Skeletal muscle tissue (tissue), 3 donors: ENCODE measurements at regions not wholly inside any gene's neighbourhood (a gene's known extent, or its start where the extent isn't known, plus 50 kb on each side); places are given as distances from the start of the nearest gene placed in this dataset.
"Not testable (repeated sequence)": the region's sequence is repeated elsewhere in the genome, so short reads cannot be mapped to it uniquely, and the experiment has no call there.

Source experiments
- H3K27ac ChIP-seq: one replicate; pipeline ENCODE4 v1.7.0; 2013; ENCODE audit warnings: mild to moderate bottlenecking, low read depth, low read length, inconsistent platforms
- H3K27me3 ChIP-seq, 3 donors: one replicate each; pipeline ENCODE4 v1.7.0; 2013; ENCODE audit warnings: low read length in 3 of 3; ENCODE audit not compliant: control insufficient read depth in 3 of 3, insufficient read depth in 3 of 3
- H3K36me3 ChIP-seq, 3 donors: one replicate each; pipeline ENCODE4 v1.7.0; 2013; ENCODE audit warnings: low read length in 3 of 3; ENCODE audit not compliant: control insufficient read depth in 3 of 3, insufficient read depth in 3 of 3
- H3K4me1 ChIP-seq, 3 donors: one replicate each; pipeline ENCODE4 v1.7.0; 2013; ENCODE audit warnings: low read length in 3 of 3, mild to moderate bottlenecking in 3 of 3; ENCODE audit not compliant: control insufficient read depth in 3 of 3, insufficient read depth in 3 of 3
- H3K4me3 ChIP-seq, 3 donors: one replicate each; pipeline ENCODE4 v1.7.0; 2013; ENCODE audit warnings: low read length in 3 of 3
- H3K9ac ChIP-seq, 3 donors: one replicate each; pipeline ENCODE4 v1.7.0; 2013; ENCODE audit warnings: low read length in 3 of 3, mild to moderate bottlenecking in 3 of 3, moderate library complexity in 2 of 3, low read depth in 1 of 3
- H3K9me3 ChIP-seq, 3 donors: one replicate each; pipeline ENCODE4 v1.7.0; 2013; ENCODE audit warnings: low read length in 3 of 3; ENCODE audit not compliant: control insufficient read depth in 3 of 3
- donor health status: Osteomylitis.

GRCh38 chr3:29022976-29023375 is 257.9 kb upstream of the RBMS3 start:
- H3K27ac ChIP-seq = no peak overlapping the region
- no peaks in the 10 kb centered on the region for H3K36me3 ChIP-seq
- H3K4me1 ChIP-seq = no peaks in the 10 kb centered on the region
- H3K27me3 ChIP-seq = no peaks in the 10 kb centered on the region
- H3K9me3 ChIP-seq = no peaks in the 10 kb centered on the region
- no peak overlapping the region for H3K4me3 ChIP-seq
- H3K9ac ChIP-seq = no peak overlapping the region

- Histone ChIP-seq H3K4me3 (no peak overlapping the region), H3K9me3 (no peaks in the 10 kb centered on the region), H3K9ac (no peak overlapping the region), H3K4me1 (no peaks in the 10 kb centered on the region), H3K27me3 (no peaks in the 10 kb centered on the region), H3K27ac (no peak overlapping the region), H3K36me3 (no peaks in the 10 kb centered on the region)
These were observed 254.6 kb upstream of the RBMS3 start for GRCh38 chr3:29026286-29026685.

- Histone ChIP-seq H3K4me1 (no peaks in the 10 kb centered on the region), H3K36me3 (no peaks in the 10 kb centered on the region), H3K9me3 (no peaks in the 10 kb centered on the region), H3K9ac (no peak overlapping the region), H3K27ac (no peak overlapping the region), H3K27me3 (no peaks in the 10 kb centered on the region), H3K4me3 (no peak overlapping the region)
These were observed 253.9 kb upstream of the RBMS3 start for GRCh38 chr3:29026959-29027358.

GRCh38 chr3:29031175-29031574 is 249.7 kb upstream of the RBMS3 start:
- H3K4me3 ChIP-seq, H3K27me3 ChIP-seq, H3K36me3 ChIP-seq, H3K9ac ChIP-seq, H3K27ac ChIP-seq, H3K9me3 ChIP-seq, H3K4me1 ChIP-seq: not testable (repeated sequence)

GRCh38 chr3:29033511-29033910 is 247.4 kb upstream of the RBMS3 start:
- Histone ChIP-seq H3K9me3 (no peaks in the 10 kb centered on the region), H3K4me1 (no peaks in the 10 kb centered on the region), H3K27ac (no peak overlapping the region), H3K36me3 (no peaks in the 10 kb centered on the region), H3K27me3 (no peaks in the 10 kb centered on the region), H3K9ac (no peak overlapping the region), H3K4me3 (no peak overlapping the region)

- H3K4me3 ChIP-seq = no peak overlapping the region
- H3K9me3 ChIP-seq = no peaks in the 10 kb centered on the region
- H3K27ac ChIP-seq = no peak overlapping the region
- H3K36me3 ChIP-seq = no peaks in the 10 kb centered on the region
- H3K9ac ChIP-seq = no peak overlapping the region
- no peaks in the 10 kb centered on the region for H3K4me1 ChIP-seq
- H3K27me3 ChIP-seq = no peaks in the 10 kb centered on the region
These were observed 230.7 kb upstream of the RBMS3 start for GRCh38 chr3:29050155-29050554.

- Histone ChIP-seq H3K27me3 (no peaks in the 10 kb centered on the region), H3K9me3 (no peaks in the 10 kb centered on the region), H3K9ac (no peak overlapping the region), H3K4me3 (no peak overlapping the region), H3K36me3 (no peaks in the 10 kb centered on the region), H3K27ac (no peak overlapping the region), H3K4me1 (no peaks in the 10 kb centered on the region)
These were observed 223.5 kb upstream of the RBMS3 start for GRCh38 chr3:29057326-29057725.

GRCh38 chr3:29064085-29064484 is 216.8 kb upstream of the RBMS3 start:
- H3K36me3 ChIP-seq = no peaks in the 10 kb centered on the region
- H3K9me3 ChIP-seq = no peaks in the 10 kb centered on the region
- no peak overlapping the region for H3K9ac ChIP-seq
- peaks cover 4 to 6% (median 5%) of the 10 kb centered on the region in 3 donors for H3K4me1 ChIP-seq
- H3K27ac ChIP-seq = no peak overlapping the region
- H3K4me3 ChIP-seq = no peak overlapping the region
- no peaks in the 10 kb centered on the region for H3K27me3 ChIP-seq

- Histone ChIP-seq H3K36me3 (no peaks in the 10 kb centered on the region), H3K9ac (no peak overlapping the region), H3K27me3 (no peaks in the 10 kb centered on the region), H3K27ac (peak overlapping the region; percentile 48), H3K4me1 (peaks cover 4 to 6% (median 5%) of the 10 kb centered on the region in 3 donors), H3K9me3 (no peaks in the 10 kb centered on the region), H3K4me3 (peak overlapping the region in 2 of 3 donors; percentile 7 to 24)
These were observed 215.6 kb upstream of the RBMS3 start for GRCh38 chr3:29065211-29065785.

GRCh38 chr3:29067007-29067406 is 213.9 kb upstream of the RBMS3 start:
- Histone ChIP-seq H3K4me3 (no peak overlapping the region), H3K27ac (no peak overlapping the region), H3K4me1 (peaks cover 4 to 6% (median 5%) of the 10 kb centered on the region in 3 donors), H3K27me3 (no peaks in the 10 kb centered on the region), H3K9me3 (no peaks in the 10 kb centered on the region), H3K36me3 (no peaks in the 10 kb centered on the region), H3K9ac (no peak overlapping the region)
